HG03378 (cell line): ENCODE measurements at regions not wholly inside any gene's neighbourhood (a gene's known extent, or its start where the extent isn't known, plus 50 kb on each side); places are given as distances from the start of the nearest gene placed in this dataset.

Source experiments
- ATAC-seq: cut with Tn5 transposase; IDR thresholded peaks from one replicate; pipeline ENCODE4 v1.9.1; 2021; ENCODE audit warnings: mild to moderate bottlenecking, moderate library complexity; ENCODE audit not compliant: unreplicated experiment

DNA sequence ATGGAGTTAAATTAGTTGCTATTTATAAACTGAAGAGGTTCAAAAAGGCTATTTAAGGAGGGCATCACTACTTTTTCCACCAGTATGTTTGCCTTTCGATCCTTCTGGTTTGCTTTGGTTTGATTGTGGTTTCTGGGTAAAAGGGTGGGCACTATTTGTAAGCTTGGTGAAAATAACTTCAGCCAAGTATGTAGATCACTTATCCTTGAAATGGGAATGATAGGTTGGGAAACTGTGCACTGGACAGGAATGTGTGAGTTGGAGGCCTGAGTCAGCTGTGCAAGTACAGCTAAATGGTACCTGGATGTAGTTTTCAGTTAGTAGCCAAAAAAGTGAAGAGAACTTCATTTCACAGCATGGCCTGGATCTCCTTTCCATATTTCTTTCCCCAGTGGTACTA, 466.2 kb downstream of the ENC1 start:
- ATAC-seq, result no peak

DNA sequence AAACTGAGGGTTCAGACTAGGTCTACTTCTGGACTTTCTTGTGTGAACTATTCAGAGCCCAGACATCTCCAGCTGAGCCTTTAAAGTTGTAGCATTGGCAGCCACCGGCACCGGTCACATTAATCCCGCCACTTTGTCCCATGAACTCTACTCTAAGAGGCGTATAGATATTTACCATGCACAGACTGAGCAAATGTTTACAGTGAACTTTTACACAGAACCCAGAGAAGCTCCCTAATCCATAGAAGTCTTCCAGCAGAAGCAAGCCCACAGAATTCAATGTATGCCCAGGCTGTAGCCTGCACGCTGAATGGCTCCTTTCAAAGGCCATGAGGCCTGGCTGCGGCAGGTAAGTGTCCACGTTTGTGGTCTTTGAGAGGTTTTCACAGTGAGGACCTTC, 466.9 kb downstream of the ENC1 start:
- ATAC-seq, result no peak

DNA sequence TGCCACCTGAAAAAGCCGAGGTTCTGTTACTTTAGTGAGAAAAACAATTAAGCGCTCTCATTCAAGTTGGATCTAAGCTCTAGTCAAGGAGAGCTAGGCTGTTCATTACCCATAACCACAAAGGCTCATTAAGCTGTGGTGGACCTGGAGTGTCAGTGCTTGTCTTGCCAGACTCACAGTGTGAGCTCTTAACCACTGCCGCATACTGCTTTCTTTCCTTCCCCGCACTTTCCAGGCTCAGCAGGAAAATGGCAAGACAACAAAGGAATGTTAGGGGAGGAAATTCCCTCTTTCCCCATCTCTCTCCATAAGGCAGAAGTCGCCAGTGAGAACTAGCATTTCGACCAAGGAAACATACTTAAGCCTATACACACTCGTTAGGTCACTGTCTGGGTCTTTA, 467.3 kb downstream of the ENC1 start:
- no peak for ATAC-seq

- ATAC-seq, result no peak
Measured at GRCh38 chr5:74169701-74170100, 470.8 kb downstream of the ENC1 start.

- ATAC-seq, result no peak
Measured at GRCh38 chr5:74167930-74168315, 472.6 kb downstream of the ENC1 start.

DNA sequence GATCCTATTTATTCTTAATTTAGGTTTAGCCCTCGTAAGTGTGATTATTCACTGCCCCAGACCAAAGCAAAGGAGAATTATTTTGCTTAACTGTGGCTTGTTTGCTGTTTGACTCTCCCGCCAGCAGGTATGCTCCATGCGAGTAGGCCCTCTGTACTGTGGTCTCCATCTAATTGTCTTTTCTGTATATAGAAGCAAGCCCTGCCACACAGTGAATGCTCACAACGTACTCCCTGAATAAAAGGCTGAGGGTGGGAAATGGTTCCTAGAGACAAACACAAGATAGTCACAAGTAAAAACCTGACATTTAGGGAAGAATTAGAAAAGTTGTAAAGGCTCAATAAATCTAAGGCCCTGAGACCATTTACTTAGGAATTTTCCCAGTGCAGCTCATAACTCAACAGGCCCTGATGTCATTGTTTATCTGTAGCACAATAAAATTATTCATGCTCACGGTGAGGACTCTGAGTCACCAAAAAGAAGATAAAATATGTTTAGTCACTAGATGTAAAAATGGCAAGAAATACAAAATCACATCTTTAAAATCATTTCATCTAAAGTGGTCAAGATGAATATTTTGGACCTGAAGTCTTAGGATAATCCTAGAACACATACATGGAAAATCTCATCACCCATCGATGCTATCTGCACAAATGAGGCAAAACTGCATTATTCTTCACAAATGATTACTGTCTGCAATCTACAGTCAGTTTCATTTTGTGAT, 473.2 kb downstream of the ENC1 start:
- no peak for ATAC-seq

GRCh38 chr5:74166064-74166463, 474.5 kb downstream of the ENC1 start:
- ATAC-seq, result no peak

DNA sequence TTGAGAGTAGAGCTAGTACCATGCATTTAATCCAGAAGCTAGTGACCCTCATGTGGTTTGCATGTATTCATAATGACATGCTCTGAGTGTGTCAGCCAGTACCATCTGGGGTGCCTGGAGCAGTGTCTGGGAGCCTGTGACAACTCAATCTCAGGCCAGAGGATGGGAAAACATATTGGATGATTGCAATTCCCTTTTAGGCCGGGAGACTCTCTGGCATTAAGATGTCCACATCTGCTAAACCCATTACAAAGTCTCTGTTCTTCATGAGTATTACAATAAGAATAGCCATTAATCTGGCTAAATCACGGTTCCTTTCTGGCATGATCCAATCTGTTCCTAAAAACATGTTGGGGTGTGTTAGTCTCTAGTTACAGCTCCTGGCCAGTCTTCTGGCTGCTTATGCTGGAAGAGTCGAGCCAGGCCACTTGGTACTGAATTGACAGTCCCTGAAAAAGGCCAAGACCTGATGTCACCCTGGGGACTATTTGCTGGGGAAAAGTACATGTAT, 475.7 kb downstream of the ENC1 start:
- no peak for ATAC-seq

GRCh38 chr5:74162524-74162923, 478.0 kb downstream of the ENC1 start:
- no peak for ATAC-seq

- ATAC-seq, result no peak
Measured at GRCh38 chr5:74161170-74161569, 479.4 kb downstream of the ENC1 start.

GRCh38 chr5:74156728-74157383, 483.7 kb downstream of the ENC1 start:
- ATAC-seq, result no peak

- no peak for ATAC-seq
Measured at GRCh38 chr5:74155501-74155900, 485.0 kb downstream of the ENC1 start.

DNA sequence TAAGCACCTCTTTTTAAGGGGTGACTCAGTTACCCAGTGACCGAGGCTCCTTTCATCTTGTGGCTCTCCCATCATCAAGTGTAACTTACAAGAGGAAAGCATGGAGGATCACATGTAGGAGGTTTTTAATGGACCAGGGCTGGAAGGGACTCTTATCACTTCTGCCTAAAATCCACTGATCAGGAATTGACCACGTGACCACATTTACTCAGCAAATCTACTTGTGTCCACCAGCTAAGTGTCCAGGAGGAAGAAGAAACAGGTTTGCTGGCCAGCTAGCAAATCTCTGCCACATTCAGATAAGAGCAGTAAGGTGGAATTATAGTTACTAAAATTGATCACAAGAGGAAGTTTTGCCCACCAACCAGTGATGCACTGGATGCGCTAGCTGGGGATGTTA, 486.0 kb downstream of the ENC1 start:
- ATAC-seq, result no peak

- no peak for ATAC-seq
Measured at GRCh38 chr5:74153255-74153790, 487.2 kb downstream of the ENC1 start.

DNA sequence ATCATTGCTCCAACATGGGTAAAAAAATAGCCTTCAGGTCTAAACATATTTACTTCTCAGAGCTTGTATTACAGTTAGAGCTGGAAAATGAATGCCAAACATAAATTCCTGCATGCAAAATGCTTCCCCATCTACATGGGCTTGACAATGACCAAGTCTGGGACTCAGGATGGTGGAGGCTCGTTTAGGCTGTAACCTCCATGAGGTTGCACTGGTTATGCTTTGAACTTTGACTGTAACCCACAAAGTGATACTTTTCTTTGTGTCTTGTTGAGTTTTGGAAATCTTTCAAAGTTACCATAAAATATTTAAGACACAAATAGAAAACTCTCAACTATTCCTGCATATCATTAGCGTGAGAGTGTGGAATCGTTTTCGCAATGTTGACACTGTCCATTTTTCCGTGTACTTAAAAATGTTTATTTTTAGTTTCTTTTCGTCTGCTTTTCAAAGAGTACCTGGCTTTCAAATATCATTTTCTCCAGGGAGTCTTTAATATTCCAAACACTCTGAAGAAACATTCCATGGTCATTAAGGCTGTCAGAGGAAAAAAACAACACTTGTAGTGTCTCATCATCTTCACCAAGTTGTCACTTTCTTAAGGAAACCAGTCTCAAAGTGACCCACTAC, 487.8 kb downstream of the ENC1 start:
- no peak for ATAC-seq

GRCh38 chr5:74152136-74152535, 488.4 kb downstream of the ENC1 start:
- ATAC-seq, result no peak

DNA sequence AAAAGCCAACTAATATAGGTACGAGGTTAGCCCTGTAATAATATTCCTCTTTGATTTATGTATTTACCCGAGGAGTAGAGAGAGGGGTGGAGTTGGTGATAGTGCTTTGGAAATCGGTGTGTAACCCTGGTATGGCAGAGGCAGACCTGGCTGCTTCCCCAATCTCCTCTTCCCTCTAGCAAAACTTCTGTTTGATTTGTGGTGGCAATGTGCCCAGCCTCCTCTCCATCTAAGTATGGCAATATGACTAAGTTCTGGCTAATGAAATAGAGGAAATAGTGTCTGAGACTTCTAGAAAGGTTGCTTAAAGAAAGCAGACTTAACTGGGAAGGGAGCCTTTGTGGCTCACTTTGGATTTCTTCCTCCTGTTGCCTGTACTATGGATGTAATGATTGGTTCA, 491.1 kb downstream of the ENC1 start:
- ATAC-seq, result no peak

DNA sequence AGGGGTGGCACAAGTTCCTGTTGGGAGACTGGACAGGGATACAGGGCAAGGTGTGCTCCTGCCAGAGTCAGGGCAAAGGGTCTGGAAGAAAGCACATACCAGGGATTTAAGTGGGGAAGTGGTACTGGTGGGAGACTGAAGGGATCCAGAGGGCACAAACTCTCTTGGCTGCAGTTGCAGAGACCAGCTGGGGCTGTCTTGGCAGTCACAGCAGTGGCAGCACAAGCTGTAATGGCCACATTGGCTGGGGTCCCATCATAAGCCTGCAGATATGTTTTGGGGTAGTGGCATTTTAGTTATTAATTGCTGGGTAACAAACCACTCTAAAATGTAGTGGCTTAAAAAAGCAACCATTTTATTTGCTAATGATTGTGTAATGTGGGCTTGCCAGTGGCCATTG, 492.2 kb downstream of the ENC1 start:
- no peak for ATAC-seq

GRCh38 chr5:74146796-74147195, 493.7 kb downstream of the ENC1 start:
- ATAC-seq, result no peak

DNA sequence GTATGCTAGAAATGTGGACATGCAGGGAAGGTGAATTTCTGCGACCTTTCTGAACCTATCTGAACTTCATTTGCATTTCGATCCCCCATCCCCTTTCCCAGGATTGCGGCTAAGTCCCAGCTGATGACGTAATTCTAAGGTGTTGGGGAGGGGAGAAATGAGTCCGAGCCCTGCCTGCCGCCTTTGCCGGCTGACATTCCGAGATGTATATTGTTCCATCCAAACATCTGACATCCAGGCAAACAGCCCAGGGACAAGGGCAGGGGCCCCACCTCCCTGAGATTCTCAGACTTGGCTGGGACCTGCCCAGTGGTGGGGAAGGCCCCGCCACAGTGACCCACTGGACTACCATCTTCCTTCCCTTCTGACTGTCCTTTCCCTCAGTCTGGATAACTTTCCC, 494.6 kb downstream of the ENC1 start:
- ATAC-seq, result no peak

GRCh38 chr5:74143721-74144330, 496.7 kb downstream of the ENC1 start:
- ATAC-seq, result no peak
